ENCODE measurements at regions not wholly inside any gene's neighbourhood (a gene's known extent, or its start where the extent isn't known, plus 50 kb on each side); places are given as distances from the start of the nearest gene placed in this dataset.

DNA sequence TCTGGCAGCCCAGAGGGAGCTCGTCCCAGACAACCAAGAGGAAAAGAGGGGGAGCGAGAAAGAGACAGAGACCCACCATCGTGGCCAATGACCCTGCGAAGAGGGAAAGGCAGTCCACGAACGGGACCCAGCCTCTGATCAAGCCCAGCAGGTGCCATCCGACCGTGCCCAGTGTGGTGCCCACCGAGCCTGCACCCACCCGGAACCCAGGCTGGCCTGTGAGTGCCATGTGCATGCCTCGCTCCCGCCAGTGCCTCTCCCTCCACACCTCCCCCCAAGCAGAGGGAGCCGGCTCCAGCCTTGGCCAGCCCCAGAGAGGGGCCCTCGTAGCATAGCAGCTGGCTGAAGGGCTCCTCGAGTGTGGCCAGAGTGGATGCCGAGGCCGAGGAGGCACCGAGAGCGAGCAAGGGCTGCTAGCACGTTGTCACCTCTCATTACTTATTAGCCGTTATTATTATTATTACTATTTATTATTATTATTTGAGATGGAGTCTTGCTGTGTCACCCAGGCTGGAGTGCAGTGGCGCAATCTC, 130.7 kb upstream of the CHRM3 start:
- TF ChIP-seq GABPA (IDR thresholded peaks at IDR 0.05 in 1 of 2, conservative IDR thresholded peaks at IDR 0.05 in 1 of 2), result no peak
- no peaks in the 10 kb centered on the region for H3K4me1 ChIP-seq (ENCODE audit: control insufficient read depth in 4 of 4, insufficient read depth in 4 of 4, low read length in 3 of 4)
- no peak for DNase-seq (ENCODE audit: low spot score)
- peaks cover 0 to 2% (median 0%) of the 10 kb centered on the region in 4 donors for H3K9me3 ChIP-seq (ENCODE audit: control insufficient read depth in 4 of 4, low read length in 3 of 4)
- no peak overlapping the region for H3K4me3 ChIP-seq (ENCODE audit: low read depth in 1 of 3, low read length in 3 of 3)
- no peak overlapping the region for H3K9ac ChIP-seq (ENCODE audit: low read depth in 1 of 2, low read length in 2 of 2)
- no peaks in the 10 kb centered on the region for H3K27me3 ChIP-seq (ENCODE audit: control insufficient read depth in 4 of 4, insufficient read depth in 4 of 4, low read length in 3 of 4)
- no peak overlapping the region for H3K27ac ChIP-seq (ENCODE audit: low read depth in 1 of 2, low read length in 2 of 2)
- H3K36me3 ChIP-seq (ENCODE audit: control insufficient read depth in 4 of 4, insufficient read depth in 3 of 4, low read depth in 1 of 4, low read length in 3 of 4), result no peaks in the 10 kb centered on the region
- WGBS, result 89% methylated on average over 22 of the region's 22 CpGs

DNA sequence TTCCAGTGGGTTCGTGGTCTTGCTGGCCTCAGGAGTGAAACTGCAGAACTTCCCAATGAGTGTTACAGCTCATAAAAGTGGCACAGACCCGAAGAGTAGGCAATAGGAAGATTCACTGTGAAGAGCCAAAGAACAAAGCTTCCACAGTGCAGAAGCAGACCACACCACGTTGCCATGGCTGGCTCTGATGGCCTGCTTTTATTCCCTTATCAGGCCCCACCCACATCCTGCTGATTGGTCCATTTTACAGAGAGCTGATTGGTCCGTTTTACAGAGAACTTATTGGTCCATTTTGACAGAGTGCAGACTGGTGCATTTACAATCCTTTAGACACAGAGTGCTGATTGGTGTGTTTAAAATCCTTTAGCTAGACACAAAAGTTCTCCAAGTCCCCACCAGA, 131.4 kb upstream of the CHRM3 start:
- H3K27me3 ChIP-seq (ENCODE audit: control insufficient read depth in 4 of 4, insufficient read depth in 4 of 4, low read length in 3 of 4), result no peaks in the 10 kb centered on the region
- no peak overlapping the region for H3K9ac ChIP-seq (ENCODE audit: low read depth in 1 of 2, low read length in 2 of 2)
- H3K4me1 ChIP-seq (ENCODE audit: control insufficient read depth in 4 of 4, insufficient read depth in 4 of 4, low read length in 3 of 4), result no peaks in the 10 kb centered on the region
- TF ChIP-seq, protein P1, sequence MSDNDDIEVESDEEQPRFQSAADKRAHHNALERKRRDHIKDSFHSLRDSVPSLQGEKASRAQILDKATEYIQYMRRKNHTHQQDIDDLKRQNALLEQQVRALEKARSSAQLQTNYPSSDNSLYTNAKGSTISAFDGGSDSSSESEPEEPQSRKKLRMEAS (IDR thresholded peaks at IDR 0.05), result no peak
- TF ChIP-seq JUND (IDR thresholded peaks at IDR 0.05) (no peak), RAD21 (IDR thresholded peaks at IDR 0.05) (no peak), FOXA1 (IDR thresholded peaks at IDR 0.05) (no peak), FOXA2 (IDR thresholded peaks at IDR 0.05) (no peak), EGR1 (IDR thresholded peaks at IDR 0.05; ENCODE audit: low read depth in 2 of 2) (no peak), RXRA (IDR thresholded peaks at IDR 0.05) (no peak)
- TF ChIP-seq, protein P2, sequence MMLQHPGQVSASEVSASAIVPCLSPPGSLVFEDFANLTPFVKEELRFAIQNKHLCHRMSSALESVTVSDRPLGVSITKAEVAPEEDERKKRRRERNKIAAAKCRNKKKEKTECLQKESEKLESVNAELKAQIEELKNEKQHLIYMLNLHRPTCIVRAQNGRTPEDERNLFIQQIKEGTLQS (IDR thresholded peaks at IDR 0.05), result no peak
- no peak overlapping the region for H3K4me3 ChIP-seq (ENCODE audit: low read depth in 1 of 3, low read length in 3 of 3)
- H3K9me3 ChIP-seq (ENCODE audit: control insufficient read depth in 4 of 4, low read length in 3 of 4), result peaks cover 0 to 2% (median 0%) of the 10 kb centered on the region in 4 donors
- 64% methylated on average over 4 of the region's 4 CpGs for WGBS
- no peaks in the 10 kb centered on the region for H3K36me3 ChIP-seq (ENCODE audit: control insufficient read depth in 4 of 4, insufficient read depth in 3 of 4, low read depth in 1 of 4, low read length in 3 of 4)
- DNase-seq (ENCODE audit: low spot score), result no peak
- no peak overlapping the region for H3K27ac ChIP-seq (ENCODE audit: low read depth in 1 of 2, low read length in 2 of 2)

DNA sequence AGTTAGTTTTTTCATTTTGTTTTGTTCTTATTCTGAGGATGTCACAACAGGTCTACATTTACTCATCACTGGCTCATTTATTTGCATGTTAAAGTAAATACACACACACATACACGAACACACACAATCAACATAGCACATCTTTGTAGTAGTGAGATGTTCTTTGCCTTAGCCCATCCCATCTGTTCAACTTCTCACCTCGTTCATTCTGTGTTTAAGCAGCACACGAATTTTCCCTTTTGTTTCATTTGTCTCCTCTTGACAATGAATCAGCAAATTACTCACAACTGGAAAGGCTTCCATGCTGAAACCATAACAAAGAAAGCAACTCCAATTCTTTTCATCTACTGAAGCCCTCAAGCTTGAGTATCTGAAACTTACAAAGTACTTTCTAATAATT, 133.3 kb upstream of the CHRM3 start:
- 45% methylated on average over 3 of the region's 3 CpGs for WGBS
- no peaks in the 10 kb centered on the region for H3K36me3 ChIP-seq (ENCODE audit: control insufficient read depth in 4 of 4, insufficient read depth in 3 of 4, low read depth in 1 of 4, low read length in 3 of 4)

More for the DNA sequence above, 133.3 kb upstream of the CHRM3 start:
- H3K9ac ChIP-seq (ENCODE audit: low read depth in 1 of 2, low read length in 2 of 2), result no peak overlapping the region
- no peaks in the 10 kb centered on the region for H3K4me1 ChIP-seq (ENCODE audit: control insufficient read depth in 4 of 4, insufficient read depth in 4 of 4, low read length in 3 of 4)
- no peak overlapping the region for H3K4me3 ChIP-seq (ENCODE audit: low read depth in 1 of 3, low read length in 3 of 3)
- H3K27me3 ChIP-seq (ENCODE audit: control insufficient read depth in 4 of 4, insufficient read depth in 4 of 4, low read length in 3 of 4), result no peaks in the 10 kb centered on the region
- no peak overlapping the region for H3K27ac ChIP-seq (ENCODE audit: low read depth in 1 of 2, low read length in 2 of 2)
- no peak for DNase-seq (ENCODE audit: low spot score)
- H3K9me3 ChIP-seq (ENCODE audit: control insufficient read depth in 4 of 4, low read length in 3 of 4), result peaks cover 0 to 2% (median 0%) of the 10 kb centered on the region in 4 donors
- TF ChIP-seq, protein P3, sequence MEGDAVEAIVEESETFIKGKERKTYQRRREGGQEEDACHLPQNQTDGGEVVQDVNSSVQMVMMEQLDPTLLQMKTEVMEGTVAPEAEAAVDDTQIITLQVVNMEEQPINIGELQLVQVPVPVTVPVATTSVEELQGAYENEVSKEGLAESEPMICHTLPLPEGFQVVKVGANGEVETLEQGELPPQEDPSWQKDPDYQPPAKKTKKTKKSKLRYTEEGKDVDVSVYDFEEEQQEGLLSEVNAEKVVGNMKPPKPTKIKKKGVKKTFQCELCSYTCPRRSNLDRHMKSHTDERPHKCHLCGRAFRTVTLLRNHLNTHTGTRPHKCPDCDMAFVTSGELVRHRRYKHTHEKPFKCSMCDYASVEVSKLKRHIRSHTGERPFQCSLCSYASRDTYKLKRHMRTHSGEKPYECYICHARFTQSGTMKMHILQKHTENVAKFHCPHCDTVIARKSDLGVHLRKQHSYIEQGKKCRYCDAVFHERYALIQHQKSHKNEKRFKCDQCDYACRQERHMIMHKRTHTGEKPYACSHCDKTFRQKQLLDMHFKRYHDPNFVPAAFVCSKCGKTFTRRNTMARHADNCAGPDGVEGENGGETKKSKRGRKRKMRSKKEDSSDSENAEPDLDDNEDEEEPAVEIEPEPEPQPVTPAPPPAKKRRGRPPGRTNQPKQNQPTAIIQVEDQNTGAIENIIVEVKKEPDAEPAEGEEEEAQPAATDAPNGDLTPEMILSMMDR (IDR thresholded peaks at IDR 0.05; ENCODE audit: low read depth, low read length, missing input control), result no peak
- TF ChIP-seq HNF4G (IDR thresholded peaks at IDR 0.05) (no peak), JUND (IDR thresholded peaks at IDR 0.05) (no peak)
